Endodermal cell (in vitro differentiated cells): ENCODE measurements at regions not wholly inside any gene's neighbourhood (a gene's known extent, or its start where the extent isn't known, plus 50 kb on each side); places are given as distances from the start of the nearest gene placed in this dataset.

ENCODE experiments used
- DNase-seq: peaks from one replicate; pipeline ENCODE4 v3.0.0-alpha.2; 2017
- H3K27ac ChIP-seq: 2 replicates; pipeline ENCODE4 v1.5.1; 2013; ENCODE audit warnings: mild to moderate bottlenecking, low read depth, low read length, moderate library complexity
- H3K27me3 ChIP-seq: 2 replicates; pipeline ENCODE4 v1.6.1; 2013; ENCODE audit warnings: mild to moderate bottlenecking, low read length, moderate library complexity; ENCODE audit not compliant: insufficient read depth, control insufficient read depth, poor library complexity, severe bottlenecking
- H3K36me3 ChIP-seq: 2 replicates; pipeline ENCODE4 v1.7.0; 2013; ENCODE audit warnings: mild to moderate bottlenecking, low read length, moderate library complexity; ENCODE audit not compliant: control insufficient read depth, insufficient read depth
- H3K4me1 ChIP-seq: one replicate; pipeline ENCODE4 v1.7.0; 2013; ENCODE audit warnings: low read length; ENCODE audit not compliant: control insufficient read depth, insufficient read depth
- H3K4me3 ChIP-seq: 2 replicates; pipeline ENCODE4 v1.5.1; 2013; ENCODE audit warnings: mild to moderate bottlenecking, low read length, moderate library complexity
- H3K9ac ChIP-seq: 2 replicates; pipeline ENCODE4 v1.6.1; 2013; ENCODE audit warnings: mild to moderate bottlenecking, low read length, moderate library complexity; ENCODE audit not compliant: poor library complexity, severe bottlenecking; ENCODE audit errors: extremely low read depth
- H3K9me3 ChIP-seq: 2 replicates; pipeline ENCODE4 v1.6.1; 2013; ENCODE audit warnings: mild to moderate bottlenecking, low read length, moderate library complexity; ENCODE audit not compliant: control insufficient read depth
- H3K27ac Mint-ChIP-seq: 2 replicates; pipeline ENCODE4 v1.8.0; 2020; ENCODE audit warnings: mixed read lengths
- H3K27me3 Mint-ChIP-seq: 2 replicates; pipeline ENCODE4 v1.8.0; 2021; ENCODE audit warnings: mild to moderate bottlenecking, mixed read lengths; ENCODE audit not compliant: insufficient read depth
- H3K36me3 Mint-ChIP-seq: 2 replicates; pipeline ENCODE4 v1.8.0; 2020; ENCODE audit warnings: low read depth, mixed read lengths
- H3K4me1 Mint-ChIP-seq: 2 replicates; pipeline ENCODE4 v1.8.0; 2020; ENCODE audit warnings: mixed read lengths
- H3K4me3 Mint-ChIP-seq: 2 replicates; pipeline ENCODE4 v1.8.0; 2020; ENCODE audit warnings: mild to moderate bottlenecking, moderate library complexity, mixed read lengths
- H3K9me3 Mint-ChIP-seq: 2 replicates; pipeline ENCODE4 v1.8.0; 2020; ENCODE audit warnings: mild to moderate bottlenecking, mixed read lengths
- CTCF ChIP-seq: fragments of 200-600 bp; sonication (generic); conservative IDR thresholded peaks from 2 replicates; pipeline ENCODE4 v1.5.0; 2021; ENCODE audit warnings: antibody characterized with exemption, mild to moderate bottlenecking
- WGBS, 2 experiments: methylation state at CpG; one replicate each; pipeline versions ENCODE4 v1.1.5 to v1.1.7; 2013; ENCODE audit warnings: missing lambda C conversion rate in 2 of 2, mixed read lengths in 1 of 2; ENCODE audit not compliant: insufficient coverage in 1 of 2, insufficient read length in 1 of 2; 5-methylcytosine and 5-hydroxymethylcytosine counted together

GRCh38 chr14:21840765-21841164, 167.1 kb upstream of the OR4E1 start:
- peak; percentile 58 for DNase-seq
- Mint-ChIP-seq H3K4me1 (no peaks in the 10 kb centered on the region), H3K27ac (no peak overlapping the region), H3K36me3 (no peaks in the 10 kb centered on the region), H3K27me3 (peaks cover 42% of the 10 kb centered on the region), H3K9me3 (no peaks in the 10 kb centered on the region), H3K4me3 (no peak overlapping the region)
- Histone ChIP-seq H3K4me3 (no peak overlapping the region), H3K27me3 (peaks cover 39% of the 10 kb centered on the region), H3K36me3 (no peaks in the 10 kb centered on the region), H3K4me1 (no peaks in the 10 kb centered on the region), H3K9me3 (no peaks in the 10 kb centered on the region), H3K27ac (no peak overlapping the region), H3K9ac (no peak overlapping the region)
- TF ChIP-seq CTCF: peak; percentile 22
- WGBS, 2 experiments: 0 to 32% methylated on average over 1 to 4 of the region's 4 CpGs

GRCh38 chr14:21833836-21834235, 160.2 kb upstream of the OR4E1 start:
- no peak overlapping the region for H3K27ac ChIP-seq
- H3K9me3 ChIP-seq: no peaks in the 10 kb centered on the region
- H3K27ac Mint-ChIP-seq: no peak overlapping the region
- no peak overlapping the region for H3K4me3 Mint-ChIP-seq
- H3K9ac ChIP-seq: no peak overlapping the region
- H3K9me3 Mint-ChIP-seq: peaks cover 3% of the 10 kb centered on the region
- H3K27me3 ChIP-seq: peaks cover 6% of the 10 kb centered on the region
- no peak for DNase-seq
- H3K4me3 ChIP-seq: no peak overlapping the region
- no peaks in the 10 kb centered on the region for H3K36me3 Mint-ChIP-seq
- H3K27me3 Mint-ChIP-seq: peaks cover 11% of the 10 kb centered on the region
- 68 to 72% methylated on average over 2 to 4 of the region's 4 CpGs for WGBS, 2 experiments
- no peak for TF ChIP-seq CTCF
- H3K4me1 Mint-ChIP-seq: no peaks in the 10 kb centered on the region
- no peaks in the 10 kb centered on the region for H3K36me3 ChIP-seq
- no peaks in the 10 kb centered on the region for H3K4me1 ChIP-seq

GRCh38 chr14:21825845-21826244, 152.2 kb upstream of the OR4E1 start:
- Mint-ChIP-seq H3K27me3 (peaks cover 23% of the 10 kb centered on the region), H3K4me3 (no peak overlapping the region), H3K27ac (no peak overlapping the region), H3K9me3 (no peaks in the 10 kb centered on the region), H3K36me3 (no peaks in the 10 kb centered on the region), H3K4me1 (no peaks in the 10 kb centered on the region)
- no peak overlapping the region for H3K9ac ChIP-seq
- no peak for DNase-seq
- no peak overlapping the region for H3K4me3 ChIP-seq
- no peaks in the 10 kb centered on the region for H3K36me3 ChIP-seq
- peaks cover 12% of the 10 kb centered on the region for H3K27me3 ChIP-seq
- no peaks in the 10 kb centered on the region for H3K4me1 ChIP-seq
- H3K9me3 ChIP-seq: no peaks in the 10 kb centered on the region
- 77 to 100% methylated on average over 2 to 7 of the region's 7 CpGs for WGBS, 2 experiments
- no peak overlapping the region for H3K27ac ChIP-seq
- TF ChIP-seq CTCF: no peak
